ENCODE measurements at regions not wholly inside any gene's neighbourhood (a gene's known extent, or its start where the extent isn't known, plus 50 kb on each side); places are given as distances from the start of the nearest gene placed in this dataset.
"Not testable (repeated sequence)": the region's sequence is repeated elsewhere in the genome, so short reads cannot be mapped to it uniquely, and the experiment has no call there.

GRCh38 chr1:117740496-117740895 lies 134.6 kb downstream of the TENT5C start:
- H3K9me3 ChIP-seq (ENCODE audit: low read length) = no peaks in the 10 kb centered on the region
- H3K9ac ChIP-seq (ENCODE audit: low read length) = no peak overlapping the region
- no peak overlapping the region for H3K4me3 ChIP-seq (ENCODE audit: low read length)
- no peak overlapping the region for H3K27ac ChIP-seq (ENCODE audit: low read length)
- no peak overlapping the region for H2AFZ ChIP-seq (ENCODE audit: low read depth, low read length)
- H3F3A ChIP-seq (ENCODE audit: insufficient read depth, low read length, poor library complexity, severe bottlenecking) = no peaks in the 10 kb centered on the region
- no peaks in the 10 kb centered on the region for H3K9me2 ChIP-seq (ENCODE audit: insufficient read depth, low read length)
- TF ChIP-seq REST (IDR thresholded peaks at IDR 0.05; ENCODE audit: borderline replicate concordance) (no peak), EZH2 (IDR thresholded peaks at IDR 0.05; ENCODE audit: borderline replicate concordance, insufficient read depth, low read length, poor library complexity, severe bottlenecking) (no peak)
- H3K4me2 ChIP-seq (ENCODE audit: low read length) = no peak overlapping the region
- H4K20me1 ChIP-seq (ENCODE audit: insufficient read depth) = no peaks in the 10 kb centered on the region
- H3K27me3 ChIP-seq (ENCODE audit: insufficient read depth, low read depth, low read length) = no peaks in the 10 kb centered on the region
- no peaks in the 10 kb centered on the region for H3K36me3 ChIP-seq (ENCODE audit: insufficient read depth, low read length)
- H3K79me2 ChIP-seq (replicated peaks; ENCODE audit: insufficient read depth, low read length) = no peaks in the 10 kb centered on the region

GRCh38 chr1:117746565-117746964 lies 140.7 kb downstream of the TENT5C start:
- H3K9me3 ChIP-seq (ENCODE audit: low read length); H3K36me3 ChIP-seq (ENCODE audit: insufficient read depth, low read length): not testable (repeated sequence)

GRCh38 chr1:117747605-117748004 lies 141.8 kb downstream of the TENT5C start:
- Histone ChIP-seq H3K27ac (ENCODE audit: low read length) (no peak overlapping the region), H3K9ac (ENCODE audit: low read length) (no peak overlapping the region), H3F3A (ENCODE audit: insufficient read depth, low read length, poor library complexity, severe bottlenecking) (no peaks in the 10 kb centered on the region), H2AFZ (ENCODE audit: low read depth, low read length) (no peak overlapping the region), H4K20me1 (ENCODE audit: insufficient read depth) (no peaks in the 10 kb centered on the region), H3K9me2 (ENCODE audit: insufficient read depth, low read length) (no peaks in the 10 kb centered on the region), H3K9me3 (ENCODE audit: low read length) (no peaks in the 10 kb centered on the region), H3K27me3 (ENCODE audit: insufficient read depth, low read depth, low read length) (no peaks in the 10 kb centered on the region), H3K4me3 (ENCODE audit: low read length) (no peak overlapping the region), H3K79me2 (replicated peaks; ENCODE audit: insufficient read depth, low read length) (no peaks in the 10 kb centered on the region), H3K36me3 (ENCODE audit: insufficient read depth, low read length) (no peaks in the 10 kb centered on the region), H3K4me2 (ENCODE audit: low read length) (no peak overlapping the region)
- TF ChIP-seq REST (IDR thresholded peaks at IDR 0.05; ENCODE audit: borderline replicate concordance) (no peak), EP300 (conservative IDR thresholded peaks at IDR 0.05; ENCODE audit: poor library complexity, severe bottlenecking) (no peak), MXI1 (conservative IDR thresholded peaks at IDR 0.05; ENCODE audit: poor library complexity, severe bottlenecking) (no peak), TAF1 (IDR thresholded peaks at IDR 0.05; ENCODE audit: low read depth) (no peak)

More at GRCh38 chr1:117746565-117746964, 140.7 kb downstream of the TENT5C start:
- not testable (repeated sequence) for H3K9me2 ChIP-seq (ENCODE audit: insufficient read depth, low read length); H4K20me1 ChIP-seq (ENCODE audit: insufficient read depth); H3K27ac ChIP-seq (ENCODE audit: low read length); H2AFZ ChIP-seq (ENCODE audit: low read depth, low read length); H3K79me2 ChIP-seq (replicated peaks; ENCODE audit: insufficient read depth, low read length); H3K4me3 ChIP-seq (ENCODE audit: low read length); H3K9ac ChIP-seq (ENCODE audit: low read length); H3K27me3 ChIP-seq (ENCODE audit: insufficient read depth, low read depth, low read length); H3F3A ChIP-seq (ENCODE audit: insufficient read depth, low read length, poor library complexity, severe bottlenecking); H3K4me2 ChIP-seq (ENCODE audit: low read length)
